Endothelial cell of umbilical vein (primary cell): ENCODE measurements at regions not wholly inside any gene's neighbourhood (a gene's known extent, or its start where the extent isn't known, plus 50 kb on each side); places are given as distances from the start of the nearest gene placed in this dataset.
"Not testable (repeated sequence)": the region's sequence is repeated elsewhere in the genome, so short reads cannot be mapped to it uniquely, and the experiment has no call there.

Source experiments
- EZH2 ChIP-seq: IDR thresholded peaks from 2 replicates; pipeline ENCODE4 v1.6.1; 2012; ENCODE audit warnings: borderline replicate concordance, low read depth, mild to moderate bottlenecking, moderate library complexity, low read length, inconsistent platforms; ENCODE audit not compliant: severe bottlenecking
- FOS ChIP-seq: IDR thresholded peaks from 2 replicates; pipeline ENCODE4 v1.6.1; 2011; ENCODE audit warnings: mild to moderate bottlenecking, low read length, moderate library complexity, borderline replicate concordance; ENCODE audit not compliant: insufficient read depth
- GATA2 ChIP-seq: IDR thresholded peaks from 2 replicates; pipeline ENCODE4 v1.7.0; 2011; ENCODE audit warnings: low read depth, mild to moderate bottlenecking, moderate library complexity, mixed read lengths, low read length; ENCODE audit not compliant: insufficient read length, insufficient read depth
- JUN ChIP-seq: IDR thresholded peaks from 2 replicates; pipeline ENCODE4 v1.6.1; 2011; ENCODE audit warnings: borderline replicate concordance, low read depth; ENCODE audit not compliant: insufficient read length, insufficient read depth
- MYC ChIP-seq: IDR thresholded peaks from one replicate; pipeline ENCODE4 v1.6.1; 2011; ENCODE audit warnings: mild to moderate bottlenecking, low read depth, low read length
- POLR2A ChIP-seq: IDR thresholded peaks from 2 replicates; pipeline ENCODE4 v1.6.1; 2012; ENCODE audit warnings: low read depth, mild to moderate bottlenecking, control low read depth, low read length
- POLR2AphosphoS5 ChIP-seq: IDR thresholded peaks from 2 replicates; pipeline ENCODE4 v1.6.1; 2012; ENCODE audit warnings: low read depth, mild to moderate bottlenecking, control low read depth, low read length, moderate library complexity; ENCODE audit not compliant: insufficient read depth
- TF ChIP-seq, protein P1 (sequence below), 2 donors: IDR thresholded peaks; 1 replicate in 1 of 2; 2 replicates in 1 of 2; pipeline ENCODE4 v1.5.1; 2011; ENCODE audit warnings: low read length in 2 of 2, mild to moderate bottlenecking in 2 of 2, moderate library complexity in 2 of 2, control low read depth in 1 of 2, inconsistent platforms in 1 of 2, low read depth in 1 of 2; ENCODE audit not compliant: insufficient read depth in 1 of 2; ENCODE audit errors: extremely low read depth in 1 of 2
- TF ChIP-seq, protein P2 (sequence below): IDR thresholded peaks from 2 replicates; pipeline ENCODE4 v1.6.1; 2011; ENCODE audit not compliant: insufficient read depth, insufficient read length

GRCh38 chr6:71232890-71233289, 55.7 kb upstream of the OGFRL1 start:
- TF ChIP-seq, protein P1, sequence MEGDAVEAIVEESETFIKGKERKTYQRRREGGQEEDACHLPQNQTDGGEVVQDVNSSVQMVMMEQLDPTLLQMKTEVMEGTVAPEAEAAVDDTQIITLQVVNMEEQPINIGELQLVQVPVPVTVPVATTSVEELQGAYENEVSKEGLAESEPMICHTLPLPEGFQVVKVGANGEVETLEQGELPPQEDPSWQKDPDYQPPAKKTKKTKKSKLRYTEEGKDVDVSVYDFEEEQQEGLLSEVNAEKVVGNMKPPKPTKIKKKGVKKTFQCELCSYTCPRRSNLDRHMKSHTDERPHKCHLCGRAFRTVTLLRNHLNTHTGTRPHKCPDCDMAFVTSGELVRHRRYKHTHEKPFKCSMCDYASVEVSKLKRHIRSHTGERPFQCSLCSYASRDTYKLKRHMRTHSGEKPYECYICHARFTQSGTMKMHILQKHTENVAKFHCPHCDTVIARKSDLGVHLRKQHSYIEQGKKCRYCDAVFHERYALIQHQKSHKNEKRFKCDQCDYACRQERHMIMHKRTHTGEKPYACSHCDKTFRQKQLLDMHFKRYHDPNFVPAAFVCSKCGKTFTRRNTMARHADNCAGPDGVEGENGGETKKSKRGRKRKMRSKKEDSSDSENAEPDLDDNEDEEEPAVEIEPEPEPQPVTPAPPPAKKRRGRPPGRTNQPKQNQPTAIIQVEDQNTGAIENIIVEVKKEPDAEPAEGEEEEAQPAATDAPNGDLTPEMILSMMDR (IDR thresholded peaks at IDR 0.05; ENCODE audit: extremely low read depth in 1 of 2, insufficient read depth in 1 of 2, low read depth in 1 of 2, low read length in 2 of 2): not testable (repeated sequence)
- TF ChIP-seq POLR2A, POLR2AphosphoS5, GATA2, EZH2, JUN, MYC, FOS: not testable (repeated sequence)
- TF ChIP-seq, protein P2, sequence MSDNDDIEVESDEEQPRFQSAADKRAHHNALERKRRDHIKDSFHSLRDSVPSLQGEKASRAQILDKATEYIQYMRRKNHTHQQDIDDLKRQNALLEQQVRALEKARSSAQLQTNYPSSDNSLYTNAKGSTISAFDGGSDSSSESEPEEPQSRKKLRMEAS: not testable (repeated sequence)
